ENCODE measurements at regions not wholly inside any gene's neighbourhood (a gene's known extent, or its start where the extent isn't known, plus 50 kb on each side); places are given as distances from the start of the nearest gene placed in this dataset.

DNA sequence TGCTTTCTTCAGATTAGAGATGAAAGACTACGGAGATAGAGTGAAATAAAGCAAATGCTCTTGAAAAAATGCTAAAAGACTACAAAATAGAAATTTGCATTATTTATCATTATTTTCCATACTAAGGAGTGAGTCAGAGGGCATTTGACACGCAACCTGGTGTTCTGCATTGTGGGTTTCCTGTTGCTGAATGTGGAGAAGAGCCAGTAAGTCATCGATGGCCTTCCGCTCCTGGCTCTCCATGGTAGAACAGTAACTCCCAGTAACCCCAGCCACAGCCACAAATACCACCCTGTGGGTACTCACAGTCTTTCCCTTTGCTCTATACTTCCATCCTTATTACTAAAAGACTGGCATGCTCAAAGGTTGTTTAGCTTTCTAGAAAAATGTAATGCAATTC is 61.5 kb downstream of the CGGBP1 start:
- Histone ChIP-seq H3K36me3 (ENCODE audit: control insufficient read depth in 2 of 2, insufficient read depth in 1 of 2, low read length in 2 of 2) (no peaks in the 10 kb centered on the region), H3K9me3 (ENCODE audit: control insufficient read depth, insufficient read depth, low read depth, low read length) (no peaks in the 10 kb centered on the region), H3K4me3 (ENCODE audit: low read depth, low read length) (no peak overlapping the region), H3K4me1 (ENCODE audit: control insufficient read depth, insufficient read depth, low read length) (no peaks in the 10 kb centered on the region), H3K27ac (ENCODE audit: extremely low read depth, low read depth, low read length) (no peak overlapping the region)
- TF ChIP-seq ZFP69B (tag by site-specific recombination; IDR thresholded peaks at IDR 0.05) (no peak), ZNF521 (tag by site-specific recombination; IDR thresholded peaks at IDR 0.05) (no peak), ZNF121 (tag by site-specific recombination; IDR thresholded peaks at IDR 0.05) (no peak), EGR2 (tag by site-specific recombination; IDR thresholded peaks at IDR 0.05; ENCODE audit: low read depth) (no peak), ZNF701 (tag by site-specific recombination; IDR thresholded peaks at IDR 0.05) (no peak), ZNF223 (tag by site-specific recombination; IDR thresholded peaks at IDR 0.05) (no peak), YY1 (tag by site-specific recombination; IDR thresholded peaks at IDR 0.05) (no peak)
- TF ChIP-seq, protein P1, sequence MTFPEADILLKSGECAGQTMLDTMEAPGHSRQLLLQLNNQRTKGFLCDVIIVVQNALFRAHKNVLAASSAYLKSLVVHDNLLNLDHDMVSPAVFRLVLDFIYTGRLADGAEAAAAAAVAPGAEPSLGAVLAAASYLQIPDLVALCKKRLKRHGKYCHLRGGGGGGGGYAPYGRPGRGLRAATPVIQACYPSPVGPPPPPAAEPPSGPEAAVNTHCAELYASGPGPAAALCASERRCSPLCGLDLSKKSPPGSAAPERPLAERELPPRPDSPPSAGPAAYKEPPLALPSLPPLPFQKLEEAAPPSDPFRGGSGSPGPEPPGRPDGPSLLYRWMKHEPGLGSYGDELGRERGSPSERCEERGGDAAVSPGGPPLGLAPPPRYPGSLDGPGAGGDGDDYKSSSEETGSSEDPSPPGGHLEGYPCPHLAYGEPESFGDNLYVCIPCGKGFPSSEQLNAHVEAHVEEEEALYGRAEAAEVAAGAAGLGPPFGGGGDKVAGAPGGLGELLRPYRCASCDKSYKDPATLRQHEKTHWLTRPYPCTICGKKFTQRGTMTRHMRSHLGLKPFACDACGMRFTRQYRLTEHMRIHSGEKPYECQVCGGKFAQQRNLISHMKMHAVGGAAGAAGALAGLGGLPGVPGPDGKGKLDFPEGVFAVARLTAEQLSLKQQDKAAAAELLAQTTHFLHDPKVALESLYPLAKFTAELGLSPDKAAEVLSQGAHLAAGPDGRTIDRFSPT (tag by site-specific recombination; IDR thresholded peaks at IDR 0.05), result no peak
- ChIA-PET POLR2A (no interaction called here), CTCF (no interaction called here)

DNA sequence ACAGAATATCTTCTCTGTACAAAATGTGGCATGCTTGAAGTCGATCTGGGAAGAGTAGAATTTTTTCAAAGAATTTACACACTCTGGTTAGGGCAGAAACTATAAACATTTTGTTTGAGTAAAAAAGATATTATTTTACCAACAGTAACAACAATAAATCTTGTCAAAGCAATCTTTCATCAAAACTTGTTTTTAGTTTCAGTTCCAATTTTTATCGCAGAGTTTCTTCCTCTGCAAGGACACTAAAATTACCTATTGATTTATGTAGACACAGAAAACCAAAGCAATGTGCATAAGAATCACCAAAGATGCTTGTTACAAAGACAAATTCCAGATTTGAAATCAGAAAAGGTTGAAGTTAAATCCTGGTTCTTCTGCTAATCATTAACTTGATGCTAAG is 61.9 kb downstream of the CGGBP1 start:
- H3K4me1 ChIP-seq (ENCODE audit: control insufficient read depth, insufficient read depth, low read length), result no peaks in the 10 kb centered on the region
- no peaks in the 10 kb centered on the region for H3K36me3 ChIP-seq (ENCODE audit: control insufficient read depth in 2 of 2, insufficient read depth in 1 of 2, low read length in 2 of 2)
- POLR2A ChIA-PET, result no interaction called here
- CTCF ChIA-PET, result no interaction called here
- no peak overlapping the region for H3K27ac ChIP-seq (ENCODE audit: extremely low read depth, low read depth, low read length)
- no peak overlapping the region for H3K4me3 ChIP-seq (ENCODE audit: low read depth, low read length)
- TF ChIP-seq SALL2 (tag by site-specific recombination; IDR thresholded peaks at IDR 0.05; ENCODE audit: borderline replicate concordance), result no peak
- TF ChIP-seq, protein P2, sequence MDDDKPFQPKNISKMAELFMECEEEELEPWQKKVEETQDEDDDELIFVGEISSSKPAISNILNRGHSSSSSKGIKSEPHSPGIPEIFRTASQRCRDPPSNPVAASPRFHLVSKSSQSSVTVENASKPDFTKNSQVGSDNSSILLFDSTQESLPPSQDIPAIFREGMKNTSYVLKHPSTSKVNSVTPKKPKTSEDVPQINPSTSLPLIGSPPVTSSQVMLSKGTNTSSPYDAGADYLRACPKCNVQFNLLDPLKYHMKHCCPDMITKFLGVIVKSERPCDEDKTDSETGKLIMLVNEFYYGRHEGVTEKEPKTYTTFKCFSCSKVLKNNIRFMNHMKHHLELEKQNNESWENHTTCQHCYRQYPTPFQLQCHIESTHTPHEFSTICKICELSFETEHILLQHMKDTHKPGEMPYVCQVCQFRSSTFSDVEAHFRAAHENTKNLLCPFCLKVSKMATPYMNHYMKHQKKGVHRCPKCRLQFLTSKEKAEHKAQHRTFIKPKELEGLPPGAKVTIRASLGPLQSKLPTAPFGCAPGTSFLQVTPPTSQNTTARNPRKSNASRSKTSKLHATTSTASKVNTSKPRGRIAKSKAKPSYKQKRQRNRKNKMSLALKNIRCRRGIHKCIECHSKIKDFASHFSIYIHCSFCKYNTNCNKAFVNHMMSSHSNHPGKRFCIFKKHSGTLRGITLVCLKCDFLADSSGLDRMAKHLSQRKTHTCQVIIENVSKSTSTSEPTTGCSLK (tag by site-specific recombination; IDR thresholded peaks at IDR 0.05), result no peak
- no peaks in the 10 kb centered on the region for H3K9me3 ChIP-seq (ENCODE audit: control insufficient read depth, insufficient read depth, low read depth, low read length)

DNA sequence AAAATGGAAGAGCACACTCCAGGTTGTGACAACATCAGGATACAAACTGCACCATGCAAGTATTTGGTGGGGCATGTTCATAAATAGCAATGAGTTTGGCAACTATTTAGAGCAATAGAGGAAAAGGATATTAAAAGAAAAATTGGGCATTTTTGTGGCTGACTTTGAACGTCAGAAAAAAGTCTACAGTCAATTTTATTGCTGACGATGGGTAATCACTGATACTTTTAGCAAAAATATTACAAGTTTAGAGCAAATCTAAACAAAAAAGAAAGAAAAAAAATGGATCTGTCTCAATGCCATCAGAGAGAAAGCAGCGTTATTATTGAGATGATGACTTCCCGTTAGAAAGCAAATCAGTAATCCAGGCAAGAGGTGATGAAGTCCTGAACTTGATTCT is 65.2 kb downstream of the CGGBP1 start:
- H3K4me1 ChIP-seq (ENCODE audit: control insufficient read depth, insufficient read depth, low read length), result no peaks in the 10 kb centered on the region
- no peaks in the 10 kb centered on the region for H3K36me3 ChIP-seq (ENCODE audit: control insufficient read depth in 2 of 2, insufficient read depth in 1 of 2, low read length in 2 of 2)
- H3K27ac ChIP-seq (ENCODE audit: extremely low read depth, low read depth, low read length), result no peak overlapping the region
- ChIA-PET CTCF (no interaction called here), POLR2A (no interaction called here)
- no peaks in the 10 kb centered on the region for H3K9me3 ChIP-seq (ENCODE audit: control insufficient read depth, insufficient read depth, low read depth, low read length)
- no peak overlapping the region for H3K4me3 ChIP-seq (ENCODE audit: low read depth, low read length)
- TF ChIP-seq HOXD13 (CRISPR knock-in tag; IDR thresholded peaks at IDR 0.05; ENCODE audit: borderline replicate concordance) (no peak), ZNF514 (tag by site-specific recombination; IDR thresholded peaks at IDR 0.05) (no peak), SALL2 (tag by site-specific recombination; IDR thresholded peaks at IDR 0.05; ENCODE audit: borderline replicate concordance) (no peak), ZNF433 (tag by site-specific recombination; IDR thresholded peaks at IDR 0.05; ENCODE audit: low read depth) (no peak), ZNF624 (tag by site-specific recombination; IDR thresholded peaks at IDR 0.05) (no peak), ZFHX2 (tag by site-specific recombination; conservative IDR thresholded peaks at IDR 0.05) (no peak), ZNF221 (tag by site-specific recombination; IDR thresholded peaks at IDR 0.05; ENCODE audit: borderline replicate concordance) (no peak), ZNF350 (tag by site-specific recombination; IDR thresholded peaks at IDR 0.05) (no peak), ZNF423 (tag by site-specific recombination; IDR thresholded peaks at IDR 0.05) (no peak), ZNF596 (tag by site-specific recombination; IDR thresholded peaks at IDR 0.05) (no peak), MYNN (tag by site-specific recombination; IDR thresholded peaks at IDR 0.05; ENCODE audit: borderline replicate concordance) (no peak), ZNF510 (tag by site-specific recombination; IDR thresholded peaks at IDR 0.05; ENCODE audit: insufficient replicate concordance) (no peak), FEZF1 (tag by site-specific recombination; IDR thresholded peaks at IDR 0.05) (no peak), ZNF37A (tag by site-specific recombination; IDR thresholded peaks at IDR 0.05) (no peak), ZNF157 (tag by site-specific recombination; IDR thresholded peaks at IDR 0.05) (no peak)
- TF ChIP-seq, protein P3, sequence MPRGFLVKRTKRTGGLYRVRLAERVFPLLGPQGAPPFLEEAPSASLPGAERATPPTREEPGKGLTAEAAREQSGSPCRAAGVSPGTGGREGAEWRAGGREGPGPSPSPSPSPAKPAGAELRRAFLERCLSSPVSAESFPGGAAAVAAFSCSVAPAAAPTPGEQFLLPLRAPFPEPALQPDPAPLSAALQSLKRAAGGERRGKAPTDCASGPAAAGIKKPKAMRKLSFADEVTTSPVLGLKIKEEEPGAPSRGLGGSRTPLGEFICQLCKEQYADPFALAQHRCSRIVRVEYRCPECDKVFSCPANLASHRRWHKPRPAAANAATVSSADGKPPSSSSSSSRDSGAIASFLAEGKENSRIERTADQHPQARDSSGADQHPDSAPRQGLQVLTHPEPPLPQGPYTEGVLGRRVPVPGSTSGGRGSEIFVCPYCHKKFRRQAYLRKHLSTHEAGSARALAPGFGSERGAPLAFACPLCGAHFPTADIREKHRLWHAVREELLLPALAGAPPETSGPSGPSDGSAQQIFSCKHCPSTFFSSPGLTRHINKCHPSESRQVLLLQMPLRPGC (tag by site-specific recombination; IDR thresholded peaks at IDR 0.05), result no peak

Data from HEK293 (cell line).